Subcutaneous abdominal adipose tissue (tissue), 5 donors: ENCODE measurements at regions not wholly inside any gene's neighbourhood (a gene's known extent, or its start where the extent isn't known, plus 50 kb on each side); places are given as distances from the start of the nearest gene placed in this dataset.

Experiments used
- H3K27ac ChIP-seq: one replicate; pipeline ENCODE4 v1.7.0; 2013; ENCODE audit warnings: low read depth, mild to moderate bottlenecking, inconsistent platforms, low read length, moderate library complexity
- H3K27me3 ChIP-seq, 5 donors: one replicate each; pipeline ENCODE4 v1.7.0; 2013; ENCODE audit warnings: low read length in 5 of 5, inconsistent platforms in 1 of 5; ENCODE audit not compliant: control insufficient read depth in 5 of 5, insufficient read depth in 4 of 5
- H3K36me3 ChIP-seq, 5 donors: one replicate each; pipeline ENCODE4 v1.7.0; 2013; ENCODE audit warnings: low read length in 5 of 5; ENCODE audit not compliant: control insufficient read depth in 5 of 5, insufficient read depth in 5 of 5
- H3K4me1 ChIP-seq, 5 donors: one replicate each; pipeline ENCODE4 v1.7.0; 2013; ENCODE audit warnings: low read length in 5 of 5, mild to moderate bottlenecking in 3 of 5, moderate library complexity in 1 of 5; ENCODE audit not compliant: control insufficient read depth in 5 of 5, insufficient read depth in 5 of 5
- H3K4me3 ChIP-seq, 5 donors: one replicate each; pipeline ENCODE4 v1.7.0; 2013; ENCODE audit warnings: low read length in 5 of 5, low read depth in 1 of 5
- H3K9ac ChIP-seq, 5 donors: one replicate each; pipeline ENCODE4 v1.7.0; 2013; ENCODE audit warnings: low read length in 5 of 5, mild to moderate bottlenecking in 4 of 5, moderate library complexity in 3 of 5
- H3K9me3 ChIP-seq, 5 donors: one replicate each; pipeline ENCODE4 v1.7.0; 2013; ENCODE audit warnings: low read length in 5 of 5; ENCODE audit not compliant: control insufficient read depth in 5 of 5
- donor health status: healthy.
- donor health status: healthy.
- donor health status: healthy.
- donor health status: healthy.
- donor health status: healthy.

DNA sequence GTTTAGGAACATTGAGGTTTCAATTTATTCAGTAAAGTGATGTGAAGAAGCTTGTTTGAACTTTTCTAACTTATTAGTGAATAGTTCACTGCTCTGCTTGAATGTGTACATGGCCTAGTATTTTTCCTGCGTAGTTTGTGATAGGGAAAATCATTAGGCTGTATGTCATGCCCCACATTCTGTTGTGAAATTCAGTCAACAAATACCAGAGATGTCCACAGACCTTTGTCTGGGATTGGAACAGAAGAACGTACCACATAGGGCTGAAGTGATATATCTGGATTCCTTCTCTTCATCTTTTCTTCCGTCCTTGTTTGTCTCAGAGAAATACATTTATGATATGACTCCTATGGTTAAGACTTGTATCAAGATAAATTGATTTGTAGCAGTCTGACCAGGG, 88.8 kb upstream of the PLS3 start:
- Histone ChIP-seq H3K4me1 (peaks cover 0 to 5% (median 0%) of the 10 kb centered on the region in 5 donors), H3K4me3 (no peak overlapping the region), H3K27me3 (peaks cover 0 to 9% (median 2%) of the 10 kb centered on the region in 5 donors), H3K27ac (no peak overlapping the region), H3K36me3 (no peaks in the 10 kb centered on the region), H3K9ac (no peak overlapping the region), H3K9me3 (no peaks in the 10 kb centered on the region)

DNA sequence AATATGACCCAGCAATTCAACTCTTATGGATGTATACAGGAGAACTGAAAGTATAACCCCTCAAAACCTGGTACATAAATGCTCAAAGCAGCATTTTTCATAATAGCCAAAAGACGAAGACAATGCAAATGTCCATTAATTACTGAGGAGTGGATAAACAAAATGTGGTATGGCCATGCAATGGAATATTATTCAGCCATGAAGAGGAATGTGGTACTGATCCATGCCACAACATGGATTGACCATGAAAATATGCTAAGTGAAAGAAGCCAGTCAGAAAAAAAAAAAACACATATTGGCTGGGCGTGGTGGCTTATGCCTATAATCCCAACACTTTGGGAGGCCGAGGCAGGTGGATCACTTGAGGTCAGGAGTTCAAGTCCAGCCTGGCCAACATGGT, 74.5 kb upstream of the PLS3 start:
- Histone ChIP-seq H3K9ac (no peak overlapping the region), H3K27ac (no peak overlapping the region), H3K4me1 (peaks cover 0 to 5% (median 0%) of the 10 kb centered on the region in 5 donors), H3K27me3 (no peaks in the 10 kb centered on the region), H3K9me3 (peaks cover 0 to 4% (median 3%) of the 10 kb centered on the region in 5 donors), H3K4me3 (no peak overlapping the region), H3K36me3 (no peaks in the 10 kb centered on the region)

DNA sequence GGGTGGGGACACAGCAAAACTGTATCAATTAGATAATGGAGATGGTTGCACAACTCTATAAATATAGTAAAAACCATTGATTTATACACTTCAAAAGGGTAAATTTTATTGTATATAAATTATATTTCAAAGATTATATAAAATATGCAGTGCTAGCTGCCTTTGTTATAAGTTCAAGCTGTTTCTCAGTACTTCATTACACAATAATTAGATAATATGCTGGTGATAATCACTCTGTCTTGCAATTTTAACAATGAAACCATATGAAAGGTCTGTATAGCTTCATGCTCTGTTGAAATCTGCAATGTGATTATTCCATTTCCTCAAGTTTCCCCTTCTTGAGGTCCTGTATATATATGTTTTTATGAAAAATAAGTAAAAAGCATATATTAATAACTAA, 73.4 kb upstream of the PLS3 start:
- H3K27ac ChIP-seq: no peak overlapping the region
- no peaks in the 10 kb centered on the region for H3K27me3 ChIP-seq
- no peak overlapping the region for H3K9ac ChIP-seq
- H3K36me3 ChIP-seq: no peaks in the 10 kb centered on the region
- peaks cover 0 to 4% (median 3%) of the 10 kb centered on the region in 5 donors for H3K9me3 ChIP-seq
- H3K4me3 ChIP-seq: no peak overlapping the region
- peaks cover 0 to 6% (median 0%) of the 10 kb centered on the region in 5 donors for H3K4me1 ChIP-seq

GRCh38 chrX:115490814-115491213, 70.2 kb upstream of the PLS3 start:
- Histone ChIP-seq H3K4me1 (peaks cover 0 to 8% (median 0%) of the 10 kb centered on the region in 5 donors), H3K27ac (no peak overlapping the region), H3K4me3 (no peak overlapping the region), H3K27me3 (peaks cover 0 to 9% (median 0%) of the 10 kb centered on the region in 5 donors), H3K36me3 (no peaks in the 10 kb centered on the region), H3K9ac (no peak overlapping the region), H3K9me3 (peaks cover 0 to 4% (median 0%) of the 10 kb centered on the region in 5 donors)

DNA sequence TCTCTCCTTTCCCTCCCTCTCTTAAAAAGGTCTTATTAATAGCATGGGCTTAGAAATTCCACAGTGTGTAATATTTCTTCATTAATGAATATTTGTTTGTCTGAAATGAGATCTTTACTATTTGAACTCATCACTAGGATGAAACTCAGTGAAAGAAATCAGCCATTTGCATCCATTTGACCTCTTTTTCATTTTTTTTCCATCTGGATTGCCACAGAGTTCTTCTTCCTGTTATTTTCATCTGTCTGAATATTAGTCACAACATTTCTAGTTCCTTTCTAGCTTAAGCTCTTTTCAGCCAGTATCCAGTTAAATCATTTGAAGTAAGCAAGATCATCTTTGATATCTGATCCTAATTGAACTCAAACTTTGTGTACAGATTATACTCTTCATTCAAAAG, 69.2 kb upstream of the PLS3 start:
- Histone ChIP-seq H3K9me3 (no peaks in the 10 kb centered on the region), H3K27ac (peak overlapping the region; percentile 55), H3K4me1 (peaks cover 0 to 8% (median 0%) of the 10 kb centered on the region in 5 donors), H3K4me3 (no peak overlapping the region), H3K36me3 (no peaks in the 10 kb centered on the region), H3K9ac (no peak overlapping the region), H3K27me3 (peaks cover 0 to 11% (median 0%) of the 10 kb centered on the region in 5 donors)

DNA sequence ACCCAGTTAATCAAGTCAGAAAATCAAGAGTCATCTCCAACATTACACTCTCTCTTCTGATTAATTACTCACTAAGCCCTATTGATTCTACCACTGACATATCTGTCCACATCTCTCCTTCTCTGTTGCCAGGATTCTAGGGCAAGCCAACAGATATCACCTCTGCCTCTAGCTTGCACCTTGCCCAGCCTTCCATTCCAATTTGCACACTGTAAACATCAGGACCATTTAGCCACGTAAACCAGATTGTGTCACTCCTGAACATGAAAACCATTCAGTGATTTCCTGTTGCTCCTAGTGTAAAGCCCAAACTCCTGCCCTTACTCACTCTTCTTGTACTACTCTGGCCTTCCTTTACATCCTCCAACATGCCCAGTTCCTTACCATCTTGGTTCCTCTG, 68.0 kb upstream of the PLS3 start:
- H3K36me3 ChIP-seq: no peaks in the 10 kb centered on the region
- no peaks in the 10 kb centered on the region for H3K9me3 ChIP-seq
- no peak overlapping the region for H3K4me3 ChIP-seq
- no peak overlapping the region for H3K27ac ChIP-seq
- peaks cover 0 to 8% (median 0%) of the 10 kb centered on the region in 5 donors for H3K4me1 ChIP-seq
- H3K9ac ChIP-seq: no peak overlapping the region
- H3K27me3 ChIP-seq: peaks cover 0 to 11% (median 0%) of the 10 kb centered on the region in 5 donors

DNA sequence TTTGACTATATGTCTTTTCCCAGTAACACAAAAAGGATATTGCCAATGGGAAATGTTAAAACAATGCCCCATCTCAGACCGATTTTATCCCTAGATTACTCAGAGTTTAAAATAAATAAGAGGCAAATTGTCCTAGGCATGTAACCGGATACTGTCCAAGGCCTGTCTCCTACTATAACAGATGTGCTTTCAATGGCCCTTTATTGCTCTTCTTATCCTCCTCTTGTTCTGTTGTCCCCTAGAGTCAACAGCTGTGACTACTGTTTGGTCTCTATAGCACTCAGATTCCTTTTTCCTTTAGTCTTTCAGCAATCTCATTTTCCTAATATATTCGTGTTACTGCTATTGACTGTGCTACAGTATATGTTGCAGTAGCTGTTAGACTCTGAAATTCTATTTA, 66.8 kb upstream of the PLS3 start:
- Histone ChIP-seq H3K36me3 (no peaks in the 10 kb centered on the region), H3K9me3 (no peaks in the 10 kb centered on the region), H3K27ac (no peak overlapping the region), H3K9ac (no peak overlapping the region), H3K4me1 (peaks cover 0 to 8% (median 0%) of the 10 kb centered on the region in 5 donors), H3K4me3 (no peak overlapping the region), H3K27me3 (peaks cover 0 to 11% (median 0%) of the 10 kb centered on the region in 5 donors)

DNA sequence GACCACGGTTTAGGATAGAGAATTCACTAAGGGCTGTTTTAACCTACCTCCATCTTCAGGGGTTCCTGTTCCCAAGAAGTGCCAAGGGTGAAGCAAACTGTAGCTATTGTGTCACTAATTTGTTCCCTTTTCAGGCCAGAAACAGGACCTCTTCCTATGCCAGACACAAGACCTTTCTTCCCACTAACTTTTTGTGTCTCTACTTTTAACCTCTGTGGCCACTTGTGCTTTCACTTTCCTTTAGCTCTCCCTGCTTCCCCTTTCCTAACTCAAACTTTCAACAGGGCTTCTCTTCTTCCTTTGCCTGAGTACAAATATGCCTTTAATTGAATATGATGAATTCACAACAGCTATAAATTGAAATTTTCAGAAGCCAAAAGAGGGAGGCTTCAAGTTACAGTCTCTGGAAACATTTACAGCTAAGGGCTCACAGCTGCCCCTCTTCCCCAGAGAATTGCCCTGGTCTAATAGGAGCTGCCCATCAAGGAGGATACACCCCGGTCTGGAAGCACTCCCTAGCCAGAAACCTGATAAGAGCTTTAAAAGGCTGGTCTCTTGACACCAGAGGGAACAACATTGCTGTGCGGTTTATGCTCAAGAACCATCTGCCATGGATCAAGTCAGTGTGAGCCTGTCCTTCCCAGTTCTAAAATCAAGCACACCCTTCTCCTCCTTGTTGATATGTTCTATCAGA, 61.7 kb upstream of the PLS3 start:
- Histone ChIP-seq H3K9ac (no peak overlapping the region), H3K36me3 (no peaks in the 10 kb centered on the region), H3K4me3 (peak overlapping the region in 1 of 5 donors; percentile 15), H3K4me1 (peaks cover 0 to 6% (median 0%) of the 10 kb centered on the region in 5 donors), H3K27me3 (peaks cover 0 to 8% (median 3%) of the 10 kb centered on the region in 5 donors), H3K27ac (no peak overlapping the region), H3K9me3 (no peaks in the 10 kb centered on the region)

DNA sequence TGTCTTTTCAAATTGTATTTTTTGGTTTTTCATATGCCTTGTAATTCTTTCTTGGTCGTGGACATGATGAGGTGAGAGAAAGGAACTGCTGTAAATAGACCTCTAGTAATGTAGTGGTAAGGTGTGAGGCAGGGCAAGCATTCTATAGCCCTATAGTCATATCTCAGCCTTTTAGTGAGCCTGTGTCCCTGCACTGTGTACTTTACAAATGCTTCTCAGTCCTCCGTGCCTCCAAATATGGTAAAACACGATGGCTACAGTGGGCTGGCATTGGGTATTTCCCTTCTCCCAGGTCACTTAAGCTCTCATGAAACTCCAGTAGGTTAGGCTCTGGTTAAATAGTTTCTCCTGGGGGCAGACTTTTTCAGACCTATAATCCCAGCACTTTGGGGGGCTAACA, 57.9 kb upstream of the PLS3 start:
- peaks cover 0 to 8% (median 3%) of the 10 kb centered on the region in 5 donors for H3K27me3 ChIP-seq
- H3K4me3 ChIP-seq: no peak overlapping the region
- H3K27ac ChIP-seq: no peak overlapping the region
- H3K9me3 ChIP-seq: no peaks in the 10 kb centered on the region
- no peak overlapping the region for H3K9ac ChIP-seq
- no peaks in the 10 kb centered on the region for H3K36me3 ChIP-seq
- H3K4me1 ChIP-seq: peaks cover 0 to 6% (median 0%) of the 10 kb centered on the region in 5 donors

- Histone ChIP-seq H3K27ac (no peak overlapping the region), H3K4me3 (no peak overlapping the region), H3K4me1 (peaks cover 0 to 3% (median 0%) of the 10 kb centered on the region in 5 donors), H3K9ac (no peak overlapping the region), H3K36me3 (no peaks in the 10 kb centered on the region), H3K27me3 (peaks cover 0 to 8% (median 3%) of the 10 kb centered on the region in 5 donors), H3K9me3 (no peaks in the 10 kb centered on the region)
These were observed 56.8 kb upstream of the PLS3 start for GRCh38 chrX:115504167-115504566.
